GM18519 (cell line): ENCODE measurements at regions not wholly inside any gene's neighbourhood (a gene's known extent, or its start where the extent isn't known, plus 50 kb on each side); places are given as distances from the start of the nearest gene placed in this dataset.

Experiments used
- ATAC-seq: cut with Tn5 transposase; IDR thresholded peaks from one replicate; pipeline ENCODE4 v1.9.1; 2021; ENCODE audit warnings: mild to moderate bottlenecking, moderate library complexity; ENCODE audit not compliant: unreplicated experiment, low FRiP score

GRCh38 chr16:59238246-59238645 lies 504.1 kb upstream of the GOT2 start:
- no peak for ATAC-seq

- ATAC-seq, result no peak
Observed at GRCh38 chr16:59236804-59237458, 502.8 kb upstream of the GOT2 start.

GRCh38 chr16:59224401-59224800 lies 490.3 kb upstream of the GOT2 start:
- ATAC-seq, result no peak

GRCh38 chr16:59220011-59220410 lies 485.9 kb upstream of the GOT2 start:
- no peak for ATAC-seq

- ATAC-seq, result no peak
Observed at GRCh38 chr16:59216291-59216690, 482.2 kb upstream of the GOT2 start.

GRCh38 chr16:59214455-59214854 lies 480.3 kb upstream of the GOT2 start:
- ATAC-seq, result no peak

- no peak for ATAC-seq
Observed at GRCh38 chr16:59213952-59214351, 479.8 kb upstream of the GOT2 start.

- ATAC-seq, result no peak
Observed at GRCh38 chr16:59212492-59213024, 478.4 kb upstream of the GOT2 start.

GRCh38 chr16:59210955-59211541 lies 476.9 kb upstream of the GOT2 start:
- no peak for ATAC-seq

- no peak for ATAC-seq
Observed at GRCh38 chr16:59205403-59205802, 471.3 kb upstream of the GOT2 start.

GRCh38 chr16:59204589-59204988 lies 470.5 kb upstream of the GOT2 start:
- ATAC-seq, result no peak

- no peak for ATAC-seq
Observed at GRCh38 chr16:59202233-59202862, 468.2 kb upstream of the GOT2 start.

GRCh38 chr16:59201821-59202220 lies 467.7 kb upstream of the GOT2 start:
- no peak for ATAC-seq

GRCh38 chr16:59201160-59201559 lies 467.0 kb upstream of the GOT2 start:
- no peak for ATAC-seq

GRCh38 chr16:59198487-59198886 lies 464.4 kb upstream of the GOT2 start:
- ATAC-seq, result no peak

GRCh38 chr16:59195242-59195641 lies 461.1 kb upstream of the GOT2 start:
- ATAC-seq, result no peak

- ATAC-seq, result no peak
Observed at GRCh38 chr16:59193637-59194036, 459.5 kb upstream of the GOT2 start.

GRCh38 chr16:59192551-59193199 lies 458.6 kb upstream of the GOT2 start:
- ATAC-seq, result no peak

GRCh38 chr16:59190731-59191130 lies 456.6 kb upstream of the GOT2 start:
- no peak for ATAC-seq

- no peak for ATAC-seq
Observed at GRCh38 chr16:59188029-59188428, 453.9 kb upstream of the GOT2 start.

- no peak for ATAC-seq
Observed at GRCh38 chr16:59181821-59182420, 447.8 kb upstream of the GOT2 start.
